HEK293T (cell line): ENCODE measurements at regions not wholly inside any gene's neighbourhood (a gene's known extent, or its start where the extent isn't known, plus 50 kb on each side); places are given as distances from the start of the nearest gene placed in this dataset.

Experiments used
- CTBP1 ChIP-seq: fragments of 450-650 bp; IDR thresholded peaks from 2 replicates; pipeline ENCODE4 v1.6.1; 2016; ENCODE audit warnings: borderline replicate concordance
- FOXA1 ChIP-seq: fragments of 450-650 bp; IDR thresholded peaks from 2 replicates; pipeline ENCODE4 v1.6.1; 2016; ENCODE audit warnings: mild to moderate bottlenecking
- FOXM1 ChIP-seq: fragments of 450-650 bp; IDR thresholded peaks from 2 replicates; pipeline ENCODE4 v1.6.1; 2017; ENCODE audit warnings: mild to moderate bottlenecking, borderline replicate concordance
- SUZ12 ChIP-seq: fragments of 450-650 bp; IDR thresholded peaks from 2 replicates; pipeline ENCODE4 v1.6.1; 2016; ENCODE audit warnings: mild to moderate bottlenecking
- TF ChIP-seq, protein P1 (sequence below): fragments of 450-650 bp; IDR thresholded peaks from 2 replicates; pipeline ENCODE4 v1.6.1; 2016

GRCh38 chr1:13935336-13935735, 235.3 kb downstream of the PRDM2 start:
- no peak for TF ChIP-seq SUZ12
- TF ChIP-seq CTBP1, result no peak
- TF ChIP-seq FOXM1, result no peak
- TF ChIP-seq FOXA1, result no peak
- TF ChIP-seq, protein P1, sequence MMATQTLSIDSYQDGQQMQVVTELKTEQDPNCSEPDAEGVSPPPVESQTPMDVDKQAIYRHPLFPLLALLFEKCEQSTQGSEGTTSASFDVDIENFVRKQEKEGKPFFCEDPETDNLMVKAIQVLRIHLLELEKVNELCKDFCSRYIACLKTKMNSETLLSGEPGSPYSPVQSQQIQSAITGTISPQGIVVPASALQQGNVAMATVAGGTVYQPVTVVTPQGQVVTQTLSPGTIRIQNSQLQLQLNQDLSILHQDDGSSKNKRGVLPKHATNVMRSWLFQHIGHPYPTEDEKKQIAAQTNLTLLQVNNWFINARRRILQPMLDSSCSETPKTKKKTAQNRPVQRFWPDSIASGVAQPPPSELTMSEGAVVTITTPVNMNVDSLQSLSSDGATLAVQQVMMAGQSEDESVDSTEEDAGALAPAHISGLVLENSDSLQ, result no peak
